Gastrocnemius medialis (tissue), 4 donors: ENCODE measurements at regions not wholly inside any gene's neighbourhood (a gene's known extent, or its start where the extent isn't known, plus 50 kb on each side); places are given as distances from the start of the nearest gene placed in this dataset.

ENCODE experiments used
- POLR2A ChIP-seq, 2 donors: fragments of 450-650 bp; IDR thresholded peaks; one replicate each; pipeline ENCODE4 v1.6.1; 2017; ENCODE audit warnings: antibody characterized with exemption in 2 of 2, mild to moderate bottlenecking in 2 of 2, moderate library complexity in 2 of 2
- TF ChIP-seq, protein P1 (sequence below), 5 experiments: fragments of 450-650 bp in 3 of 5; fragments of 200-600 bp in 2 of 5; sonication (generic) in 2 of 5; IDR thresholded peaks in 4 of 5; conservative IDR thresholded peaks in 1 of 5; 1 replicate in 4 of 5; 2 replicates in 1 of 5; pipeline ENCODE4 v1.5.1; 2016 to 2019; ENCODE audit warnings: antibody characterized with exemption in 5 of 5, mild to moderate bottlenecking in 3 of 5, moderate library complexity in 3 of 5

GRCh38 chr5:4246447-4246846, 650.8 kb downstream of the IRX1 start:
- TF ChIP-seq, protein P1, sequence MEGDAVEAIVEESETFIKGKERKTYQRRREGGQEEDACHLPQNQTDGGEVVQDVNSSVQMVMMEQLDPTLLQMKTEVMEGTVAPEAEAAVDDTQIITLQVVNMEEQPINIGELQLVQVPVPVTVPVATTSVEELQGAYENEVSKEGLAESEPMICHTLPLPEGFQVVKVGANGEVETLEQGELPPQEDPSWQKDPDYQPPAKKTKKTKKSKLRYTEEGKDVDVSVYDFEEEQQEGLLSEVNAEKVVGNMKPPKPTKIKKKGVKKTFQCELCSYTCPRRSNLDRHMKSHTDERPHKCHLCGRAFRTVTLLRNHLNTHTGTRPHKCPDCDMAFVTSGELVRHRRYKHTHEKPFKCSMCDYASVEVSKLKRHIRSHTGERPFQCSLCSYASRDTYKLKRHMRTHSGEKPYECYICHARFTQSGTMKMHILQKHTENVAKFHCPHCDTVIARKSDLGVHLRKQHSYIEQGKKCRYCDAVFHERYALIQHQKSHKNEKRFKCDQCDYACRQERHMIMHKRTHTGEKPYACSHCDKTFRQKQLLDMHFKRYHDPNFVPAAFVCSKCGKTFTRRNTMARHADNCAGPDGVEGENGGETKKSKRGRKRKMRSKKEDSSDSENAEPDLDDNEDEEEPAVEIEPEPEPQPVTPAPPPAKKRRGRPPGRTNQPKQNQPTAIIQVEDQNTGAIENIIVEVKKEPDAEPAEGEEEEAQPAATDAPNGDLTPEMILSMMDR (IDR thresholded peaks at IDR 0.05 in 4 of 5, conservative IDR thresholded peaks at IDR 0.05 in 1 of 5): no peak
- TF ChIP-seq POLR2A (IDR thresholded peaks at IDR 0.05): no peak
